ENCODE measurements at regions not wholly inside any gene's neighbourhood (a gene's known extent, or its start where the extent isn't known, plus 50 kb on each side); places are given as distances from the start of the nearest gene placed in this dataset.

- DNase-seq (ENCODE audit: low read depth in 2 of 2) = no peak
These were observed 57.8 kb upstream of the FUT8 start for GRCh38 chr14:65354715-65355114.

DNA sequence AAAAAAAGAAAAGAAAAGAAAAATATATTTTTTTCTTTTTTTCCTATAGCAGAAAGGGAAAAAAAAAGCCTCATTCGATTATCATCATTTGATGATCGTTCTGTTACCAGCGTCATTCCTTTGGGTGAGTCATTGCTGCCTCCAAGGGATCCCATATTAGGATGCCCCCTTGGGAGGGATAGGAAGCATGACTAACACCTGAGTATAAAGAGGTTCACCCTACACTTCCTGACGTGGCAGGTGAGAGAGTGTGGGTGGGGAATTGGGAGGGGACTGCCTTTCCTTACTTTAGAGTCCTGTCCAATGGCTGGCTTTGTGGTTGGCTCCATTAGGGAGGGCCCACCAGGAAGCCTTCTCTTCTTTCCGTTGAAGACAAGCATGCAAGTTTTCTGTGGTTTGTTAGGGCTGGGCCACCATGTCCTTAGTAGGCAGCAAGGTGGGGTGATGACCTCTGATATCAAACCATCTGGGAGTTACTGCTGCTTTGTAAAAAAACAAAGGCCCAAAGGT lies 56.1 kb upstream of the FUT8 start:
- DNase-seq (ENCODE audit: low read depth in 2 of 2) = no peak

DNA sequence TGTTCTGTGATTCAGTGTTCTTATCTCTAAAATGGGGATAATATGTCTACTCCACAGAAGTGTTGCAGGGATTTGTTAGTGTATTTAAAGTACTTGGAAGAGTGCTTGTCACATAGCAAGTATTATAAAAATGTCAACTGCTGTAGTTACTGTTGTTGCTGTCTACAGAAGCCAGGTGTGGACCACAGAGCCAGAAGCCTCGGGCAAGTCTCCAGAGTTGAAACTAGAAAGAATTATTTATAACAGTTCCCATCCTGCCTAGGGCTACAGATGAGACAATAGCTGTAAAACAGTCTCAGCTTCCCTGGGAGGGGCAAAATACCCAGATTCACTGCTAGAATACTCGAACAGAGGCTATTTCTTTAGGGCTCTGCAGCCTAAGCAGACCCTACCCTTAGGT lies 55.4 kb upstream of the FUT8 start:
- no peak for DNase-seq (ENCODE audit: low read depth in 2 of 2)

GRCh38 chr14:65357689-65358088 lies 54.8 kb upstream of the FUT8 start:
- no peak for DNase-seq (ENCODE audit: low read depth in 2 of 2)

GRCh38 chr14:65359503-65359902 lies 53.0 kb upstream of the FUT8 start:
- no peak for DNase-seq (ENCODE audit: low read depth in 2 of 2)

DNA sequence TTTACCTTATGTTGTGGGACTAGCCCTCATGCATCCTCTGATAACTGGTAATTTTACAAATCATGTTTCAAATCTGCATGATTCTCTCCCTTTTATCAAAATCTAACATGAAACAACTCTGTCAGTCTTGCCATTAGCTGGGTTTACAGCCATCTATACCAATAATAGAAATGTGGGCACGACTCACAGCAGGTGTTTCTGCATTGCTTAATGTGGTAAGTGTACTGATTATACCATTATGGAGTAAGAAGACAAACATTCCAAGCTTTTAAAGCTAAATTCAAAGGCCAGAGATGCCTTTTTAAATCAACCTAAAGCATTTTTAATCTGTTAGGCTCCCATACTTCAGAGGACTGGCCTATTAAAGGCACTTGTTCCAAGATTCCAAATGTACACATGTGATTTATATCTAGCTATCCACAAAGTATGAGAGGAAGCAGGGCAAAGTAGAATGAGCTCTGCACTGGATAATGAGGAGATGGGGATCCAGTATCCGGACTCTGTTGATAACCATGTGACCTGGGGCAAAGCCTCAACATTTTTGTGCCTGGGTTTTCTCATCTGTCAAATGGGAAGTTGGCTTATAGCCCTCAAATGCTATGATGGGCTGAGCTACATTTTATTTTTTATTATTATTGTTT lies 52.3 kb upstream of the FUT8 start:
- no peak for DNase-seq (ENCODE audit: low read depth in 2 of 2)

DNA sequence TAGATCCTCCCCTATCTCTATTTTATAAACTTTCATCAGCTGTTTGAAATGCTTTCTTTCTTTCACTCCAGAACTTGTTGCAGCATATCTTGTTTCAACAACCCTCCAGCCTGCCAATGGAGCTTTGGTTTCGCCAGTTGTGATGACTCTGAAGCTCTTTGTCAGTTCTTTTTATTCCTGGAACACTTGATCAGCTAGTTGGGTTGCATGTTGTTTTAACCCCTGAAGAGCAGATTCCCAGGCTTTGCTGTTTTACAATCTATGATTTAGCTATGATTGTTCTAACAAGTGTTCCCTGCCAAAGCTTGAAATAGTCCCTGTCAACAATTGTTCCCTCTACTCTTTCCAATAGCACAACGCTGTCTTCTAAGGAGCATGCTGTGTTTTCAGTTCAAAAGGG lies 50.6 kb upstream of the FUT8 start:
- no peak for DNase-seq (ENCODE audit: low read depth in 2 of 2)
